Psoas muscle (tissue), 7 donors: ENCODE measurements at regions not wholly inside any gene's neighbourhood (a gene's known extent, or its start where the extent isn't known, plus 50 kb on each side); places are given as distances from the start of the nearest gene placed in this dataset.

Source experiments
- ATAC-seq, 4 donors: fragments of 200-7000 bp; cut with Tn5 transposase; one replicate each; pipeline ENCODE4 v1.9.1; 2020; ENCODE audit warnings: moderate library complexity in 3 of 4, mild to moderate bottlenecking in 2 of 4
- DNase-seq, 2 donors: peaks; one replicate each; pipeline ENCODE4 v3.0.0-alpha.2; 2020
- H3K27ac ChIP-seq: fragments of 200-600 bp; one replicate; pipeline ENCODE4 v1.8.0; 2022
- H3K27me3 ChIP-seq, 3 donors: fragments of 200-600 bp in 1 of 3; one replicate each; pipeline versions ENCODE4 v1.6.1 to v1.8.0; 2013 to 2022; ENCODE audit warnings: low read length in 2 of 3, mild to moderate bottlenecking in 2 of 3, moderate library complexity in 1 of 3; ENCODE audit not compliant: insufficient read depth in 3 of 3
- H3K36me3 ChIP-seq, 2 donors: fragments of 200-600 bp in 1 of 2; one replicate each; pipeline versions ENCODE4 v1.6.1 to v1.8.0; 2013 to 2022; ENCODE audit warnings: low read depth in 1 of 2, mild to moderate bottlenecking in 1 of 2, moderate library complexity in 1 of 2; ENCODE audit not compliant: insufficient read depth in 1 of 2
- H3K4me1 ChIP-seq: fragments of 200-600 bp; one replicate; pipeline ENCODE4 v1.8.0; 2022
- H3K4me3 ChIP-seq: fragments of 200-600 bp; one replicate; pipeline ENCODE4 v1.8.0; 2022; ENCODE audit warnings: mild to moderate bottlenecking
- H3K9me3 ChIP-seq: fragments of 200-600 bp; one replicate; pipeline ENCODE4 v1.8.0; 2022
- CTCF ChIP-seq: fragments of 200-600 bp; IDR thresholded peaks from one replicate; pipeline ENCODE4 v1.8.0; 2022; ENCODE audit warnings: antibody characterized with exemption
- WGBS, 3 donors: extraction: QIAGEN DNeasy Blood & Tissue Kit; methylation state at CpG; one replicate each; pipeline versions ENCODE4 v1.1.6 to v1.1.7; 2013; 5-methylcytosine and 5-hydroxymethylcytosine counted together
- intact Hi-C, 2 donors: fragments of 100-400 bp; cut with DNase I; formaldehyde crosslinking; loops; one replicate each; pipeline versions ENCODE4 v1.11.0 to v1.14.2; 2022
- donor health status: healthy with polysubstance abuse.
- donor health status: DM: no; HTN: no; CAD: no; lungs with moderate emphysema.
- donor health status: Bipolar disorder and iron deficiency.
- donor health status: healthy.
- donor health status: DM: yes; HTN: yes; CAD: no.
- donor health status: DM: no; HTN: no; CAD: no.
- donor health status: DM: yes; HTN: yes; CAD: no.

GRCh38 chr7:77467408-77467807 lies 51.3 kb upstream of the GSAP start:
- Histone ChIP-seq H3K27me3 (no peaks in the 10 kb centered on the region), H3K27ac (no peak overlapping the region), H3K9me3 (no peaks in the 10 kb centered on the region), H3K36me3 (no peaks in the 10 kb centered on the region), H3K4me3 (no peak overlapping the region), H3K4me1 (no peaks in the 10 kb centered on the region)
- peak in 3 of 4 donors; percentile 36 to 50 (median 48) for ATAC-seq
- WGBS, 3 donors = 18 to 22% (median 20%) methylated on average over 3 of the region's 3 CpGs
- no peak for TF ChIP-seq CTCF
- peak; percentile 20 to 54 for DNase-seq
- intact Hi-C loops = no loop called here

GRCh38 chr7:77466450-77466849 lies 50.3 kb upstream of the GSAP start:
- no peak overlapping the region for H3K4me3 ChIP-seq
- no peaks in the 10 kb centered on the region for H3K4me1 ChIP-seq
- ATAC-seq (no peak), DNase-seq (no peak)
- intact Hi-C loops = no loop called here
- H3K9me3 ChIP-seq = no peaks in the 10 kb centered on the region
- H3K36me3 ChIP-seq = no peaks in the 10 kb centered on the region
- no peaks in the 10 kb centered on the region for H3K27me3 ChIP-seq
- no peak overlapping the region for H3K27ac ChIP-seq
- WGBS, 3 donors = 81 to 100% (median 83%) methylated on average over 1 of the region's 1 CpG
- TF ChIP-seq CTCF = no peak
